HepG2 (cell line): ENCODE measurements at regions not wholly inside any gene's neighbourhood (a gene's known extent, or its start where the extent isn't known, plus 50 kb on each side); places are given as distances from the start of the nearest gene placed in this dataset.

Experiments used
- AGO2 ChIP-seq: fragments of 200-400 bp; formaldehyde crosslinking; optimal IDR thresholded peaks from 2 replicates; pipeline ENCODE3; 2017; ENCODE audit warnings: mild to moderate bottlenecking, low read depth, low read length, moderate library complexity
- BCL3 ChIP-seq: sonication (generic); formaldehyde crosslinking; IDR thresholded peaks from 2 replicates; pipeline ENCODE4 v1.5.1; 2020; ENCODE audit warnings: mild to moderate bottlenecking, missing genetic modification reagents, moderate library complexity
- BCL6 ChIP-seq: IDR thresholded peaks from 2 replicates; pipeline ENCODE4 v1.6.1; 2016; ENCODE audit warnings: missing genetic modification reagents, missing compliant biosample characterization
- GLI4 ChIP-seq: sonication (generic); formaldehyde crosslinking; IDR thresholded peaks from 2 replicates; pipeline ENCODE4 v1.5.1; 2020; ENCODE audit warnings: missing genetic modification reagents, mild to moderate bottlenecking, moderate library complexity, borderline replicate concordance
- JARID2 ChIP-seq: sonication (generic); formaldehyde crosslinking; IDR thresholded peaks from 2 replicates; pipeline ENCODE4 v1.8.1; 2023; ENCODE audit warnings: missing genetic modification reagents, inconsistent platforms; ENCODE audit not compliant: insufficient replicate concordance
- MIER3 ChIP-seq: IDR thresholded peaks from 2 replicates; pipeline ENCODE4 v1.6.1; 2016; ENCODE audit warnings: missing compliant biosample characterization, borderline replicate concordance
- NBN ChIP-seq: fragments of 450-650 bp; conservative IDR thresholded peaks from 2 replicates; pipeline ENCODE4 v1.6.1; 2017
- PHF5A ChIP-seq: IDR thresholded peaks from one replicate; pipeline ENCODE4 v1.6.1; 2018; ENCODE audit warnings: low read depth, missing genetic modification reagents; ENCODE audit not compliant: unreplicated experiment
- RFXAP ChIP-seq: sonication (generic); formaldehyde crosslinking; IDR thresholded peaks from 2 replicates; pipeline ENCODE4 v1.4.0; 2020; ENCODE audit warnings: missing genetic modification reagents, borderline replicate concordance
- USF2 ChIP-seq, 2 experiments: sonication (generic) in 1 of 2; formaldehyde crosslinking in 1 of 2; IDR thresholded peaks; 2 replicates each; pipeline versions ENCODE4 v1.5.1 to v1.6.1; 2011 to 2020; ENCODE audit warnings: borderline replicate concordance in 1 of 2, low read depth in 1 of 2, low read length in 1 of 2, mild to moderate bottlenecking in 1 of 2, missing genetic modification reagents in 1 of 2, moderate library complexity in 1 of 2
- ZFP36L1 ChIP-seq: sonication (generic); formaldehyde crosslinking; IDR thresholded peaks from 2 replicates; pipeline ENCODE4 v1.8.0; 2022; ENCODE audit warnings: mild to moderate bottlenecking, missing genetic modification reagents, moderate library complexity
- ZNF260 ChIP-seq: sonication (generic); formaldehyde crosslinking; IDR thresholded peaks from 2 replicates; pipeline ENCODE4 v1.4.0; 2020; ENCODE audit warnings: missing genetic modification reagents, low read depth, mild to moderate bottlenecking, borderline replicate concordance
- ZNF639 ChIP-seq: conservative IDR thresholded peaks from 2 replicates; pipeline ENCODE4 v1.6.1; 2018; ENCODE audit warnings: missing genetic modification reagents
- ZNF644 ChIP-seq: IDR thresholded peaks from 2 replicates; pipeline ENCODE4 v1.6.1; 2016; ENCODE audit warnings: low read depth
- ZNF720 ChIP-seq: sonication (generic); formaldehyde crosslinking; IDR thresholded peaks from 2 replicates; pipeline ENCODE4 v1.4.0; 2020; ENCODE audit warnings: missing genetic modification reagents
- TF ChIP-seq, protein P1 (sequence below): sonication (generic); formaldehyde crosslinking; IDR thresholded peaks from 2 replicates; pipeline ENCODE4 v1.4.0; 2020; ENCODE audit warnings: mild to moderate bottlenecking, missing genetic modification reagents

- TF ChIP-seq, protein P1, sequence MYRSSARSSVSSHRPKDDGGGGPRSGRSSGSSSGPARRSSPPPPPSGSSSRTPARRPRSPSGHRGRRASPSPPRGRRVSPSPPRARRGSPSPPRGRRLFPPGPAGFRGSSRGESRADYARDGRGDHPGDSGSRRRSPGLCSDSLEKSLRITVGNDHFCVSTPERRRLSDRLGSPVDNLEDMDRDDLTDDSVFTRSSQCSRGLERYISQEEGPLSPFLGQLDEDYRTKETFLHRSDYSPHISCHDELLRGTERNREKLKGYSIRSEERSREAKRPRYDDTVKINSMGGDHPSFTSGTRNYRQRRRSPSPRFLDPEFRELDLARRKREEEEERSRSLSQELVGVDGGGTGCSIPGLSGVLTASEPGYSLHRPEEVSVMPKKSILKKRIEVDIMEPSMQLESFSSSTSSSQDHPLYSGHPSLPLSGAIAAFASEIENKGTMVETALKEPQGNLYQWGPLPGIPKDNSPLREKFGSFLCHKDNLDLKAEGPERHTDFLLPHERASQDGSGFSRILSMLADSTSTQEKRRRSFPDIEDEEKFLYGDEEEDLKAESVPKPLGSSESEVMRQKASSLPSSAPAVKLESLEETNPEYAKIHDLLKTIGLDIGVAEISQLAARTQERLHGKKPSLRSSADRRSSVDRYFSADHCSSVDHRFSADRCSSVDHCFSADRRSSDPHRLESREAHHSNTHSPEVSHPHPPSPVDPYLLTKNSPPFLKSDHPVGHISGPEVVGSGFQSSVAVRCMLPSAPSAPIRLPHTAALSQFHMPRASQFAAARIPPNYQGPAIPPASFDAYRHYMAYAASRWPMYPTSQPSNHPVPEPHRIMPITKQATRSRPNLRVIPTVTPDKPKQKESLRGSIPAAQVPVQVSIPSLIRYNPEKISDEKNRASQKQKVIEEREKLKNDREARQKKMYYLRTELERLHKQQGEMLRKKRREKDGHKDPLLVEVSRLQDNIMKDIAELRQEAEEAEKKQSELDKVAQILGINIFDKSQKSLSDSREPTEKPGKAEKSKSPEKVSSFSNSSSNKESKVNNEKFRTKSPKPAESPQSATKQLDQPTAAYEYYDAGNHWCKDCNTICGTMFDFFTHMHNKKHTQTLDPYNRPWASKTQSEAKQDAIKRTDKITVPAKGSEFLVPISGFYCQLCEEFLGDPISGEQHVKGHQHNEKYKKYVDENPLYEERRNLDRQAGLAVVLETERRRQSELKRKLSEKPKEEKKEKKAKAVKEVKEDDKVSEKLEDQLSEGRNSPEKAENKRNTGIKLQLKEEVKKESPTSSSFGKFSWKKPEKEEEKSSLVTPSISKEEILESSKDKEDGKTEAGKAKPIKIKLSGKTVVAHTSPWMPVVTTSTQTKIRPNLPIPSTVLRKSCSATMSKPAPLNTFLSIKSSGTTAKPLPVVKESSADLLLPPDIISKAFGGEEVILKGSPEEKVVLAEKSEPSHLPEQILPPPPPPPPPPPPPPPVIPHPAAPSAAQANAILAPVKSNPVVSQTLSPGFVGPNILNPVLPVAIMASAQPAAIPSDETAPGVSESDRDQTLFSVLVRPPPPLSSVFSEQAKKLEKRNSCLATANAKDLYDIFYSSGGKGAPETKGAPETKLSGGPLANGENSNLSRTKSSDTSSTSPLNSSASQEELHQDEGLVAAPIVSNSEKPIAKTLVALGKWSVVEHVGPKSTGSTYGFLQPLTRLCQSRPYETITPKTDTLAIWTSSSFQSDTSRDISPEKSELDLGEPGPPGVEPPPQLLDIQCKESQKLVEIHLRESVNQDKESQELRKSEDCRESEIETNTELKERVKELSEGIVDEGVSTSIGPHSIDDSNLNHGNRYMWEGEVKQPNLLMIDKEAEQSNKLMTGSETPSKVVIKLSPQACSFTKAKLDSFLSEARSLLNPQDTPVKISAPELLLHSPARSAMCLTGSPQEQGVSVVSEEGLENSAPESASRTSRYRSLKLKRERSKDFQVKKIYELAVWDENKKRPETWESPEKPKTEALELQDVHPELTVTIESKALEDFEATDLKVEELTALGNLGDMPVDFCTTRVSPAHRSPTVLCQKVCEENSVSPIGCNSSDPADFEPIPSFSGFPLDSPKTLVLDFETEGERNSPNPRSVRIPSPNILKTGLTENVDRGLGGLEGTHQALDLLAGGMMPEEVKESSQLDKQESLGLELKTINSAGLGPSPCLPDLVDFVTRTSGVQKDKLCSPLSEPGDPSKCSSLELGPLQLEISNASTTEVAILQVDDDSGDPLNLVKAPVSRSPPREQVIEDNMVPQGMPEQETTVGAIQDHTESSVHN (CRISPR knock-in tag) = peak; percentile 15; the same call in 1 of the 2 replicates
- TF ChIP-seq PHF5A (CRISPR knock-in tag) = peak; percentile 45
- TF ChIP-seq GLI4 (CRISPR knock-in tag) = peak; percentile 63; the same call in 1 of the 2 replicates
- TF ChIP-seq USF2 (IDR thresholded peaks at IDR 0.05; ENCODE audit: low read depth, low read length) = peak; percentile 93
- peak; percentile 89; the same call in 1 of the 2 replicates for TF ChIP-seq USF2 (CRISPR knock-in tag; IDR thresholded peaks at IDR 0.05; ENCODE audit: borderline replicate concordance)
- TF ChIP-seq ZNF639 (CRISPR knock-in tag) = no peak; the same call in 1 of the 2 replicates
- no peak for TF ChIP-seq RFXAP (CRISPR knock-in tag)
- 0 out of 2 replicates have a peak, but pooled peaks have one; percentile 34 for TF ChIP-seq BCL3
- peak; percentile 48 for TF ChIP-seq BCL6 (CRISPR knock-in tag)
- TF ChIP-seq ZNF720 (CRISPR knock-in tag) = no peak
- TF ChIP-seq JARID2 (CRISPR knock-in tag) = no peak
- TF ChIP-seq MIER3 (CRISPR knock-in tag) = 0 out of 2 replicates have a peak, but pooled peaks have one; percentile 33
- peak; percentile 94 for TF ChIP-seq AGO2
- peak; percentile 69 for TF ChIP-seq ZNF644 (CRISPR knock-in tag)
- TF ChIP-seq NBN = no peak
- peak; percentile 66; the same call in 1 of the 2 replicates for TF ChIP-seq ZFP36L1 (CRISPR knock-in tag)
- TF ChIP-seq ZNF260 (CRISPR knock-in tag) = no peak
Measured at GRCh38 chr13:33610438-33611120, 207.4 kb upstream of the RFC3 start (continued).
